ENCODE measurements at regions not wholly inside any gene's neighbourhood (a gene's known extent, or its start where the extent isn't known, plus 50 kb on each side); places are given as distances from the start of the nearest gene placed in this dataset.

DNA sequence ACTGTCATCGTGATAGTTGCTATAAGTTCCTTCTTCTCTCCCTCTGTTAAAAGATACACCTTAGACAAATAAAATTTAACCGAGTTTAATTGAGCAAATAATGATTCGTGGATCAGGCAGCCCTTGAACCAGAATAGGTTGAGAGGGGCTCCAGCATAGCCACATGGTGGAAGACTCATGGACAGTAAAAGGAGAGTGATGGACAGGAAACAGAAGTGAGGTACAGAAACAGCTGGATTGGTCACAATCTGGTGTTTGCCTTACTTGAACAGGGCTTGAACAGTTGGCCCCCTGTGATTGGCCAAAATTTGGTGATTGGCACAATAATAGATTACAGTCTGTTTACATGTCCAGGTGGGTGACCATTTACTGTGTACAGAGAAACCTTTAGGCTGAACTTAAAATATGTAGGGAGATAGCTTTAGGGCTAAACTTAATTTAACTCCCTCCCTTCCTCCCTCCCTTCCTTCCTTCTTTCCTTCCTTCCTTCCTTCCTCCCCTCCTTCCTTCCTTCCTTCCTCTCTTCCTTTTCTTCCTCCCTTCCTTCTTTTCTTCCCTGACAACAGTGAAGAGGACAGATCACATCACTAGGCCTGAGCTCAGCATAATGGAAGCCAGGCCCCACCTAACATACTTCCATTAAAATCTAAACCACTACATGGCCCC lies 531.8 kb upstream of the JARID2 start:
- TF ChIP-seq, protein P1, sequence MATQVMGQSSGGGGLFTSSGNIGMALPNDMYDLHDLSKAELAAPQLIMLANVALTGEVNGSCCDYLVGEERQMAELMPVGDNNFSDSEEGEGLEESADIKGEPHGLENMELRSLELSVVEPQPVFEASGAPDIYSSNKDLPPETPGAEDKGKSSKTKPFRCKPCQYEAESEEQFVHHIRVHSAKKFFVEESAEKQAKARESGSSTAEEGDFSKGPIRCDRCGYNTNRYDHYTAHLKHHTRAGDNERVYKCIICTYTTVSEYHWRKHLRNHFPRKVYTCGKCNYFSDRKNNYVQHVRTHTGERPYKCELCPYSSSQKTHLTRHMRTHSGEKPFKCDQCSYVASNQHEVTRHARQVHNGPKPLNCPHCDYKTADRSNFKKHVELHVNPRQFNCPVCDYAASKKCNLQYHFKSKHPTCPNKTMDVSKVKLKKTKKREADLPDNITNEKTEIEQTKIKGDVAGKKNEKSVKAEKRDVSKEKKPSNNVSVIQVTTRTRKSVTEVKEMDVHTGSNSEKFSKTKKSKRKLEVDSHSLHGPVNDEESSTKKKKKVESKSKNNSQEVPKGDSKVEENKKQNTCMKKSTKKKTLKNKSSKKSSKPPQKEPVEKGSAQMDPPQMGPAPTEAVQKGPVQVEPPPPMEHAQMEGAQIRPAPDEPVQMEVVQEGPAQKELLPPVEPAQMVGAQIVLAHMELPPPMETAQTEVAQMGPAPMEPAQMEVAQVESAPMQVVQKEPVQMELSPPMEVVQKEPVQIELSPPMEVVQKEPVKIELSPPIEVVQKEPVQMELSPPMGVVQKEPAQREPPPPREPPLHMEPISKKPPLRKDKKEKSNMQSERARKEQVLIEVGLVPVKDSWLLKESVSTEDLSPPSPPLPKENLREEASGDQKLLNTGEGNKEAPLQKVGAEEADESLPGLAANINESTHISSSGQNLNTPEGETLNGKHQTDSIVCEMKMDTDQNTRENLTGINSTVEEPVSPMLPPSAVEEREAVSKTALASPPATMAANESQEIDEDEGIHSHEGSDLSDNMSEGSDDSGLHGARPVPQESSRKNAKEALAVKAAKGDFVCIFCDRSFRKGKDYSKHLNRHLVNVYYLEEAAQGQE (IDR thresholded peaks at IDR 0.05; ENCODE audit: insufficient read depth in 1 of 2, low read depth in 2 of 2, low read length in 2 of 2): no peak
- TF ChIP-seq SIN3A (IDR thresholded peaks at IDR 0.05; ENCODE audit: borderline replicate concordance, insufficient read depth, low read length) (no peak), TAF1 (IDR thresholded peaks at IDR 0.05; ENCODE audit: borderline replicate concordance, insufficient read depth, low read length) (no peak), POLR2AphosphoS5 (IDR thresholded peaks at IDR 0.05; ENCODE audit: low read depth, low read length) (no peak), FOXP2 (optimal IDR thresholded peaks at IDR 0.05; ENCODE audit: borderline replicate concordance, extremely low read depth, extremely low read length, insufficient read depth) (no peak)
